ENCODE measurements at regions not wholly inside any gene's neighbourhood (a gene's known extent, or its start where the extent isn't known, plus 50 kb on each side); places are given as distances from the start of the nearest gene placed in this dataset.
A peak's percentile ranks its signal among the peaks of the same experiment; 100 is the strongest.

DNA sequence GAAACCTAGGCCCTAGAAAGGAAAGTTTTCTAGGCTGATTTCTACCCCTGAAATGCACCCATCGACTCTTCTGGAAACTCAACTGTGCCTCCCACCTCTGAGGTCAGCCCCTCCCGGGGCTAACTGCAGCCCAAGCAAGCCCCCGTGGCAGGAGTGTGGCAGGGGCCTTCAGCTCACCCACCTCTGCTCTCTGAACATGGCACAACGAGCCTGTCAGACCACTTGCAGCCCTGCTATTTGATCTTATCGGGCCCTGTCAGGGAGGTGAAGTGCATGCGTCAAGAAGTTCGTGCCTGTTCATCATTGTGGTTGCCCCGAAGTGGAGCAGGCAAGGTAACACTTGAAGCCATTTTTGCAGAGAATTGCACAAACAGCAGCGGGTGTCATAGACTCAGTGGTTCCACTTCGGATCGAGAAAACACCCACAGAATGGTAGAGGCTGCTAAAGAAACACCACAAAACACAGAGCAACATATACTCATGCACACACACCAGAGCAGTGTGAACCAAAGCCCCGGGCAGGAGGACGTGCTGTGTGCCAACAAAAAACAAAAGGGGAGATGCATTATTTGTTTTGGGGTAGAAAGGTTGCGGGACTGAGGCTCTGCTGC, 262.7 kb downstream of the ETS1 start (continued):
- TF ChIP-seq, protein P1, sequence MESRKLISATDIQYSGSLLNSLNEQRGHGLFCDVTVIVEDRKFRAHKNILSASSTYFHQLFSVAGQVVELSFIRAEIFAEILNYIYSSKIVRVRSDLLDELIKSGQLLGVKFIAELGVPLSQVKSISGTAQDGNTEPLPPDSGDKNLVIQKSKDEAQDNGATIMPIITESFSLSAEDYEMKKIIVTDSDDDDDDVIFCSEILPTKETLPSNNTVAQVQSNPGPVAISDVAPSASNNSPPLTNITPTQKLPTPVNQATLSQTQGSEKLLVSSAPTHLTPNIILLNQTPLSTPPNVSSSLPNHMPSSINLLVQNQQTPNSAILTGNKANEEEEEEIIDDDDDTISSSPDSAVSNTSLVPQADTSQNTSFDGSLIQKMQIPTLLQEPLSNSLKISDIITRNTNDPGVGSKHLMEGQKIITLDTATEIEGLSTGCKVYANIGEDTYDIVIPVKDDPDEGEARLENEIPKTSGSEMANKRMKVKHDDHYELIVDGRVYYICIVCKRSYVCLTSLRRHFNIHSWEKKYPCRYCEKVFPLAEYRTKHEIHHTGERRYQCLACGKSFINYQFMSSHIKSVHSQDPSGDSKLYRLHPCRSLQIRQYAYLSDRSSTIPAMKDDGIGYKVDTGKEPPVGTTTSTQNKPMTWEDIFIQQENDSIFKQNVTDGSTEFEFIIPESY (IDR thresholded peaks at IDR 0.05; ENCODE audit: borderline replicate concordance, low read depth), result no peak
- no peak for TF ChIP-seq YY1 (IDR thresholded peaks at IDR 0.05; ENCODE audit: low read depth)
- TF ChIP-seq EP300 (IDR thresholded peaks at IDR 0.05; ENCODE audit: borderline replicate concordance in 1 of 2, low read depth in 1 of 2, low read length in 1 of 2), result no peak

DNA sequence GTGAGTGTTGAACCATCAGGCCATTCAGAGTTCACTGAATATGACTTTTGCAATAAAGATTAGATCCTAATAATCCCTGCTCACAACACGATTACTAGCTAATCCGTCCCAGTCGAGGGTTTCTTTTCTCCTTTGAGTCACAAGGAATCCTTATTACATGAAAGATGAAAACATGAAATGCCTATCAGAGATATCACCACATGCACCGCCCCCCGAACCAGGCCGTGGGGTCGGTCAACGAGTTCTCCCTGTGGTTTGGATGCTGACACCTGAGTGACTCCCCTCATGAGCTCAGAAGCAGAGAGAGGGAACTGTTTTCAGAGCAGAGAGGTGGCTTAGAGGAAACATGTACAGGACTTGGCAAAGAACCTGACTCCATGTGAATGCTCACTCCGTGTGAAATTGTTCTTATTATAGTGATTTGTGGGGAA, 263.3 kb downstream of the ETS1 start:
- no peak for DNase-seq
- WGBS (ENCODE audit: low lambda C conversion rate), result 92% methylated on average over 9 of the region's 9 CpGs
- ChIA-PET POLR2A (no interaction called here), CTCF (interaction anchor here (1.0 to 1.9 kb wide), 6 partner anchors 10 to 309 kb away, joined by 3 to 7 read pairs (median 4); no protein-coding TSS in a partner anchor)
- no peaks in the 10 kb centered on the region for H3K27me3 ChIP-seq (ENCODE audit: insufficient read depth)
- H3K4me2 ChIP-seq, result no peak overlapping the region
- H3K4me3 ChIP-seq (ENCODE audit: low read depth in 2 of 2, low read length in 1 of 2), result no peak overlapping the region
- H3K4me1 ChIP-seq (ENCODE audit: control insufficient read depth in 1 of 2, insufficient read depth in 2 of 2, low read depth in 1 of 2, low read length in 1 of 2), result peaks cover 0 to 2% of the 10 kb centered on the region in 2 experiments; a peak in 1 of 4 replicates
- H2AFZ ChIP-seq (ENCODE audit: low read depth), result 0 out of 2 replicates have a peak overlapping the region, but pooled peaks have one; percentile 41
- H3K9me3 ChIP-seq, result no peaks in the 10 kb centered on the region
- H3K36me3 ChIP-seq (replicated peaks in 1 of 2; ENCODE audit: control insufficient read depth in 1 of 2, insufficient read depth in 2 of 2, low read length in 1 of 2), result no peaks in the 10 kb centered on the region
- no peak overlapping the region for H3K27ac ChIP-seq (ENCODE audit: low read depth in 2 of 2, low read length in 1 of 2)
- no peaks in the 10 kb centered on the region for H3K9me2 ChIP-seq
- no peaks in the 10 kb centered on the region for H3F3A ChIP-seq (replicated peaks; ENCODE audit: insufficient read depth)
- H4K20me1 ChIP-seq (ENCODE audit: insufficient read depth), result no peaks in the 10 kb centered on the region
- H3K79me2 ChIP-seq (ENCODE audit: insufficient read depth), result no peaks in the 10 kb centered on the region
- no peak for TF ChIP-seq TCF12 (IDR thresholded peaks at IDR 0.05)
- no peak for TF ChIP-seq GABPA (IDR thresholded peaks at IDR 0.05; ENCODE audit: low read depth)
- no peak for TF ChIP-seq EZH2phosphoT487 (IDR thresholded peaks at IDR 0.05; ENCODE audit: borderline replicate concordance, low read depth)
- TF ChIP-seq RAD21 (IDR thresholded peaks at IDR 0.05; ENCODE audit: low read length), result no peak
- no peak for TF ChIP-seq FOSL2 (IDR thresholded peaks at IDR 0.05; ENCODE audit: borderline replicate concordance, low read depth)
- TF ChIP-seq EP300 (IDR thresholded peaks at IDR 0.05; ENCODE audit: borderline replicate concordance in 1 of 2, low read depth in 1 of 2, low read length in 1 of 2), result no peak
- no peak overlapping the region for H3K9ac ChIP-seq

DNA sequence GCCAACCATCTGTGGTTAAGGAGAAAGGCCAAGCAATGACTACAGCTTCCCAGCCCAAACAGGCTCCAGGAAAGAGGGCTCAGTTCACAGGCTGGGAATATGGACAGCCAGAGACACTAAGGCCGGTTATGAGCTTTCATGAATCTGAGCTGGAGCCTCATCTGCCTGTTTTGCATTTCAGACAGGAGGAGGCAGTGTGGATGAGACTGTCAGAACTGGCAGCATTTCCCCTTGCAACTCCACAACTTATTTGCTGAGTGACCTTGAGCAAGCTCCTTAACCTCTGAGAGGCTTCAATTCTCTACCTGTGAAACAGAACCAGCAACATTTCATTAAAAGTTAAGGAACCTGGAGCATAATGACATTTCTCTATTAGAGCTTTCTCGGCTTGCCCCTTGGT, 264.0 kb downstream of the ETS1 start:
- H3K9me3 ChIP-seq, result no peaks in the 10 kb centered on the region
- ChIA-PET POLR2A (no interaction called here), CTCF (interaction anchor here (0.8 to 1.9 kb wide), 9 partner anchors 10 to 310 kb away, joined by 3 to 7 read pairs (median 4); no protein-coding TSS in a partner anchor)
- no peaks in the 10 kb centered on the region for H3K79me2 ChIP-seq (ENCODE audit: insufficient read depth)
- no peak overlapping the region for H3K4me2 ChIP-seq
- H2AFZ ChIP-seq (ENCODE audit: low read depth), result no peak overlapping the region
- peaks cover 0 to 2% of the 10 kb centered on the region in 2 experiments; a peak in 1 of 4 replicates for H3K4me1 ChIP-seq (ENCODE audit: control insufficient read depth in 1 of 2, insufficient read depth in 2 of 2, low read depth in 1 of 2, low read length in 1 of 2)
- no peak for DNase-seq
- H3K9me2 ChIP-seq, result no peaks in the 10 kb centered on the region
- no peak for TF ChIP-seq CHD2 (IDR thresholded peaks at IDR 0.05; ENCODE audit: low read length, partially characterized antibody)
- TF ChIP-seq CTCF (IDR thresholded peaks at IDR 0.05), result peak; percentile 50
- no peak for TF ChIP-seq POLR2AphosphoS5 (IDR thresholded peaks at IDR 0.05; ENCODE audit: low read depth, low read length)
- no peak for TF ChIP-seq RCOR1 (IDR thresholded peaks at IDR 0.05; ENCODE audit: low read length)
- peak; percentile 49 for TF ChIP-seq SMC3 (IDR thresholded peaks at IDR 0.05; ENCODE audit: low read depth, low read length)
- no peak for TF ChIP-seq TEAD4 (IDR thresholded peaks at IDR 0.05; ENCODE audit: borderline replicate concordance, insufficient read depth)
- TF ChIP-seq, protein P2, sequence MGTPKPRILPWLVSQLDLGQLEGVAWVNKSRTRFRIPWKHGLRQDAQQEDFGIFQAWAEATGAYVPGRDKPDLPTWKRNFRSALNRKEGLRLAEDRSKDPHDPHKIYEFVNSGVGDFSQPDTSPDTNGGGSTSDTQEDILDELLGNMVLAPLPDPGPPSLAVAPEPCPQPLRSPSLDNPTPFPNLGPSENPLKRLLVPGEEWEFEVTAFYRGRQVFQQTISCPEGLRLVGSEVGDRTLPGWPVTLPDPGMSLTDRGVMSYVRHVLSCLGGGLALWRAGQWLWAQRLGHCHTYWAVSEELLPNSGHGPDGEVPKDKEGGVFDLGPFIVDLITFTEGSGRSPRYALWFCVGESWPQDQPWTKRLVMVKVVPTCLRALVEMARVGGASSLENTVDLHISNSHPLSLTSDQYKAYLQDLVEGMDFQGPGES (IDR thresholded peaks at IDR 0.05; ENCODE audit: low read depth, low read length), result no peak
- TF ChIP-seq USF2 (IDR thresholded peaks at IDR 0.05; ENCODE audit: borderline replicate concordance, low read depth, low read length), result no peak
- TF ChIP-seq RAD21 (IDR thresholded peaks at IDR 0.05; ENCODE audit: low read length), result peak; percentile 59
- H3K27me3 ChIP-seq (ENCODE audit: insufficient read depth), result no peaks in the 10 kb centered on the region
- 97% methylated on average over 2 of the region's 2 CpGs for WGBS (ENCODE audit: low lambda C conversion rate)
- no peaks in the 10 kb centered on the region for H3F3A ChIP-seq (replicated peaks; ENCODE audit: insufficient read depth)
- no peaks in the 10 kb centered on the region for H3K36me3 ChIP-seq (replicated peaks in 1 of 2; ENCODE audit: control insufficient read depth in 1 of 2, insufficient read depth in 2 of 2, low read length in 1 of 2)
- no peak overlapping the region for H3K27ac ChIP-seq (ENCODE audit: low read depth in 2 of 2, low read length in 1 of 2)
- no peak overlapping the region for H3K9ac ChIP-seq
- H3K4me3 ChIP-seq (ENCODE audit: low read depth in 2 of 2, low read length in 1 of 2), result no peak overlapping the region
- H4K20me1 ChIP-seq (ENCODE audit: insufficient read depth), result no peaks in the 10 kb centered on the region

Measured in SK-N-SH (cell line).